Dendritic cell treated with granulocyte-macrophage colony-stimulating factor and Interleukin-4, amounts not matched to agents 40 ng/mL and 50 ng/mL, for 4 days (primary cell): ENCODE measurements at regions not wholly inside any gene's neighbourhood (a gene's known extent, or its start where the extent isn't known, plus 50 kb on each side); places are given as distances from the start of the nearest gene placed in this dataset.

Source experiments
- H3K27ac Mint-ChIP-seq: one replicate; pipeline ENCODE4 v1.8.0; 2022; ENCODE audit warnings: mild to moderate bottlenecking, mixed read lengths
- H3K27me3 Mint-ChIP-seq: one replicate; pipeline ENCODE4 v1.8.0; 2022; ENCODE audit warnings: mild to moderate bottlenecking, mixed read lengths
- H3K36me3 Mint-ChIP-seq: one replicate; pipeline ENCODE4 v1.8.0; 2022; ENCODE audit warnings: low read depth, mixed read lengths
- H3K4me1 Mint-ChIP-seq: one replicate; pipeline ENCODE4 v1.8.0; 2022; ENCODE audit warnings: low read depth, mixed read lengths
- H3K4me3 Mint-ChIP-seq: one replicate; pipeline ENCODE4 v1.8.0; 2022; ENCODE audit warnings: mild to moderate bottlenecking, moderate library complexity, mixed read lengths
- H3K9me3 Mint-ChIP-seq: one replicate; pipeline ENCODE4 v1.8.0; 2022; ENCODE audit warnings: mixed read lengths
- intact Hi-C: fragments of 100-400 bp; cut with micrococcal nuclease; formaldehyde crosslinking; loops from one replicate; pipeline ENCODE4 v1.15.0; 2022

DNA sequence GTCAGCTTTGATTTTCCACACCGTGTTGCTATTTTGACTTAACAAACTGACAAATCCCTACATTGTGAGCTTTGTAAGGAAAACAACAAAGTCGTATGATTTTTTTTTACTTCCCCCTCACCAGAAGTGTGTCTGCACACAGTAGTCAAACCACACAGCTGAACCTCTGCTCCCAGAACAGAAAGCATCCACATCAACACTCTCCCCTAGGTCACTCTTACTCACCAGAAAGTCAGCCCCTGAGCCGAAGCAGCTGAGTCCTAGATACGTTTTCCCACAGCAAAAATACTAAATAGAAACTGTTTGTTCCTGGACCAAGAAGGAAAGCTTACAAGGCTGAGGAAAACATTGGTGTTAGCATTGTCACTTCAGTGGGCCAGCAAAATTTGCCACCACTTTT is 305.7 kb downstream of the DHX15 start:
- H3K36me3 Mint-ChIP-seq: no peaks in the 10 kb centered on the region
- H3K4me3 Mint-ChIP-seq: no peak overlapping the region
- intact Hi-C loops: no loop called here
- no peaks in the 10 kb centered on the region for H3K4me1 Mint-ChIP-seq
- no peaks in the 10 kb centered on the region for H3K27me3 Mint-ChIP-seq
- H3K9me3 Mint-ChIP-seq: no peaks in the 10 kb centered on the region
- no peak overlapping the region for H3K27ac Mint-ChIP-seq

DNA sequence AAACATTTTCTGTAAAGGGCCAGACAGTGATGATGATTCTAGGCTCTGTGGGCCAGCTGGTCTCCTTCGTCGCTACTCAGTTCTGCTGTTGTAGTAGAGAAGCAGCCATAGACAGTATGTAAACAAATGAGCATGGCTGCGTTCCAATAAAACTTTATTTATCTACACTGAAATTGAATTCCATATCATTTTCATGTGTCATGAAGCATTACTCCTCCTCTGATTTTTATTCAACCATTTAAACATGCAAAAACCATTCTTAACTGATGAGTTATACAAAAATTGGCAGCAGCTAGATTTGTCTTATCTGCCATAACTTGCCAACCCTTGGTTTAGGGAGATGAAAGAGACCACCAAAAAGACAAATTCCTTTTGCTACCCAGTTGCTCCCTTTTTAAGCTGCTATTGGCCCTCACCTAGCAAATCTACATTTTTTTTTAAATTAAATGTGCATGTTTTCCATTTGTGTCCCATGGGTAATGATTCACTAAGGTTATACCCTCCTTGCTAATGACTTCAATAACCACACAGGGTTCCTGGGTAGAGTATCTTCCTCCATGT is 309.9 kb downstream of the DHX15 start:
- H3K27ac Mint-ChIP-seq: no peak overlapping the region
- no peaks in the 10 kb centered on the region for H3K9me3 Mint-ChIP-seq
- H3K4me3 Mint-ChIP-seq: no peak overlapping the region
- no peaks in the 10 kb centered on the region for H3K4me1 Mint-ChIP-seq
- H3K36me3 Mint-ChIP-seq: no peaks in the 10 kb centered on the region
- intact Hi-C loops: no loop called here
- no peaks in the 10 kb centered on the region for H3K27me3 Mint-ChIP-seq

GRCh38 chr4:24273136-24273535 is 311.2 kb downstream of the DHX15 start:
- Mint-ChIP-seq H3K36me3 (no peaks in the 10 kb centered on the region), H3K4me3 (no peak overlapping the region), H3K27ac (no peak overlapping the region), H3K4me1 (no peaks in the 10 kb centered on the region), H3K9me3 (no peaks in the 10 kb centered on the region), H3K27me3 (no peaks in the 10 kb centered on the region)
- intact Hi-C loops: no loop called here

- no peak overlapping the region for H3K4me3 Mint-ChIP-seq
- no peaks in the 10 kb centered on the region for H3K4me1 Mint-ChIP-seq
- intact Hi-C loops: no loop called here
- no peak overlapping the region for H3K27ac Mint-ChIP-seq
- no peaks in the 10 kb centered on the region for H3K9me3 Mint-ChIP-seq
- no peaks in the 10 kb centered on the region for H3K36me3 Mint-ChIP-seq
- no peaks in the 10 kb centered on the region for H3K27me3 Mint-ChIP-seq
Observed at GRCh38 chr4:24266951-24267722, 317.2 kb downstream of the DHX15 start.

GRCh38 chr4:24265989-24266388 is 318.4 kb downstream of the DHX15 start:
- Mint-ChIP-seq H3K4me1 (no peaks in the 10 kb centered on the region), H3K27me3 (no peaks in the 10 kb centered on the region), H3K36me3 (no peaks in the 10 kb centered on the region), H3K9me3 (no peaks in the 10 kb centered on the region), H3K4me3 (no peak overlapping the region), H3K27ac (no peak overlapping the region)
- intact Hi-C loops: no loop called here

DNA sequence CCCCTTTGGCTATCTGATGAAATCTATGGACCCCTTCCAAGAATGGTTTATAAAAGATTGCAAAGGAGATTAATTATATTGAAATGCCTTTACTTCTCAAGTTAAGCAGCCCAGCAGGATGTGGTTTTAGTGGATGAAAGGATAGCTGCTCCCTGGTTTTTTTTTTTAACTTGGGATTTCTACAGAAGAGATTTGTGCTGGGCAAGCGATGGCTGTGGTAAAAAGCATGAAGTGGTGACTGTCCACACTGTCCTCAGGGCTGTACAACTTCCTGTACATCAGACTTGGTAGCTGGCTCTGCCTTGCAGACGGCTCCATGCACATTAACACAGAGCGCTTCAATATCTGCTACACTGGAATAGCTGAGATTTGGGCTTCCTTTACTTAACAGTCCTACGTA is 321.7 kb downstream of the DHX15 start:
- Mint-ChIP-seq H3K9me3 (no peaks in the 10 kb centered on the region), H3K27ac (no peak overlapping the region), H3K27me3 (no peaks in the 10 kb centered on the region), H3K36me3 (no peaks in the 10 kb centered on the region), H3K4me3 (no peak overlapping the region), H3K4me1 (no peaks in the 10 kb centered on the region)
- intact Hi-C loops: no loop called here

GRCh38 chr4:24262084-24262483 is 322.3 kb downstream of the DHX15 start:
- intact Hi-C loops: no loop called here
- Mint-ChIP-seq H3K27me3 (no peaks in the 10 kb centered on the region), H3K36me3 (no peaks in the 10 kb centered on the region), H3K4me1 (no peaks in the 10 kb centered on the region), H3K27ac (no peak overlapping the region), H3K4me3 (no peak overlapping the region), H3K9me3 (no peaks in the 10 kb centered on the region)

GRCh38 chr4:24260923-24261564 is 323.3 kb downstream of the DHX15 start:
- Mint-ChIP-seq H3K27ac (no peak overlapping the region), H3K4me3 (no peak overlapping the region), H3K9me3 (no peaks in the 10 kb centered on the region), H3K27me3 (no peaks in the 10 kb centered on the region), H3K36me3 (no peaks in the 10 kb centered on the region), H3K4me1 (no peaks in the 10 kb centered on the region)
- intact Hi-C loops: no loop called here

DNA sequence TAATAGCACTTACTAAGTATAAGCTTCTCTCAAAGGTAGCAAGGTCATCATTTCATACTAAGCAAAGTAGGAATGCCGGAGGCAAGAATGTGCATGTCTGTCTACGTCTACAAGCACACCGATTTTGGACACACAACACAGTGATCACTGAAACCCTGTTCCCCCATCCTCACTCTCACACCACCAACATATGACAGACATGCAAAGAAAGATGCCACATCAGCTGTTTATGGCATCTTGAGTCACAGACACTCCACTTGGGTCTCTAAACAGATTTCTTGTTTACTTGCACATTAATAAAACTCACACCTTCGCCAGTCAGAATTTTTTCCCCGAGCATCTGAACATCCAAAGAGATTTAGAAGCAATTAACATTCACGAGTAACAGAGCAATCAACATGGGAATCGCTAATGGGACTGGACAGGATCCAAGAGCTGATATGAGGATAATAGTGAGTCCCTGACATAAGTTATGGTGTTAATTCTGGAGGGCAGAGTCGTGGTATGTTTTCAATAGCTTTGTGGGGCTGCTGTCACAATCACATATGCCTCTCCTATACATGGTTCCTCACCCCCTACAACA is 324.1 kb downstream of the DHX15 start:
- H3K36me3 Mint-ChIP-seq: no peaks in the 10 kb centered on the region
- H3K4me1 Mint-ChIP-seq: no peaks in the 10 kb centered on the region
- no peak overlapping the region for H3K27ac Mint-ChIP-seq
- H3K27me3 Mint-ChIP-seq: no peaks in the 10 kb centered on the region
- H3K4me3 Mint-ChIP-seq: no peak overlapping the region
- no peaks in the 10 kb centered on the region for H3K9me3 Mint-ChIP-seq
- intact Hi-C loops: no loop called here

- H3K27ac Mint-ChIP-seq: no peak overlapping the region
- H3K4me3 Mint-ChIP-seq: no peak overlapping the region
- no peaks in the 10 kb centered on the region for H3K4me1 Mint-ChIP-seq
- no peaks in the 10 kb centered on the region for H3K36me3 Mint-ChIP-seq
- H3K9me3 Mint-ChIP-seq: no peaks in the 10 kb centered on the region
- intact Hi-C loops: no loop called here
- no peaks in the 10 kb centered on the region for H3K27me3 Mint-ChIP-seq
Observed at GRCh38 chr4:24256547-24256946, 327.8 kb downstream of the DHX15 start.

DNA sequence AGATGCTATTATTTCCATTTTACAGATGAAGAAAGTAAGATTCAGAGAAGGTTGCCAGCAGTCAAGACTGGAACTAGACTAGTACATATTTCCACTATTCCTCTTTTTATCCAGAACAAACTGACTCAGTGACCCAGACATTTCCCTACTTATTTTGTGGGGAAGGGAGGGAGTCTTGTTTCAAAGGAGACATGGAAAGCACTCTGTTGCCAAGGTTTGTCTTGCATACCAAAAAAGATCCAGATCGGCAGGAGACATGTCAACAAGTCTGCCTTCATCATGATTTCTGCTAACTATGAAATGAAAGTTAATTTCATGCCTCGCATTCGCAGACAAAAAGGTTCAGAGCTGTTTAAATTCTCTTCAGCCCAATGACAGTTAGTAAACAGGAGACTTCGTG is 328.3 kb downstream of the DHX15 start:
- H3K36me3 Mint-ChIP-seq: no peaks in the 10 kb centered on the region
- H3K27ac Mint-ChIP-seq: no peak overlapping the region
- intact Hi-C loops: no loop called here
- no peaks in the 10 kb centered on the region for H3K4me1 Mint-ChIP-seq
- H3K4me3 Mint-ChIP-seq: no peak overlapping the region
- no peaks in the 10 kb centered on the region for H3K9me3 Mint-ChIP-seq
- no peaks in the 10 kb centered on the region for H3K27me3 Mint-ChIP-seq

DNA sequence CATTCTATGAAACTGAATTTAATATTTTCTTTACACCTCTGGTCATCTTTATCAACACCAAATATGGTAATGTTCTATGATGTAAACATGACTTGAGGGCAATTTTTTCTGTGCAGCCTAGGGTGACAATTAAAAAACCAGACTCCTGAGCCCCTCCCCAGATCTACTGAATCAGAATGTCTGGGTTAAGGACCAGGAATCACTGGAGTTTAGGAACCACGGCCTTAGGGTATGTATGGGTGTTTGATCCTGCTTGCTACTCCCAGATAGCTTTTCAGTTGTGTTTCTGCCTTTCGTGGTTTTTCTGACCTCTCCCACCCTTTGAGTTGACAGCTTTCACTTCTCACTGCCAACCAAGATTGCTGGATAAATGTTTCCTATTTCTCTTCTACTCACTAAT is 332.2 kb downstream of the DHX15 start:
- no peak overlapping the region for H3K27ac Mint-ChIP-seq

DNA sequence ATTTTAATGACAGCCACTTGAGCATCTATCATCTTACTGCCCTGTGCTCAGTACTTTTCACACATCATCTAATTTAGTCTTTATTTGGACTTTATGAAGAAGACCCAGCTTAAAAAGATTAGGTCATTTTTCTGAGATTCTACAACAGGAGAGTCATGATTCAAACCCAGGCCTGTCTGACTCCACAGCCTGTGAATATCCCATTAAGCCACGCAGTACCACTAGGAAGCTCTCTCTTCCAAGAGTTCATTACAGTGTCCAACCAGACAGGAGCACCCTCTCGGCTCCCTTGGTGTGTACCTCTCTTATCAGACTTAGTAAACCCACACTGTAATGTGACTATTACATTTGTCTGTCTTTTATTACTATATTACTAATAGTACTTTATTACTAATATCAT is 332.8 kb downstream of the DHX15 start:
- Mint-ChIP-seq H3K27ac (no peak overlapping the region), H3K36me3 (no peaks in the 10 kb centered on the region), H3K4me1 (no peaks in the 10 kb centered on the region), H3K4me3 (no peak overlapping the region), H3K27me3 (no peaks in the 10 kb centered on the region), H3K9me3 (no peaks in the 10 kb centered on the region)
- intact Hi-C loops: no loop called here

More for the DNA sequence above, 332.2 kb downstream of the DHX15 start:
- Mint-ChIP-seq H3K36me3 (no peaks in the 10 kb centered on the region), H3K4me3 (no peak overlapping the region), H3K9me3 (no peaks in the 10 kb centered on the region), H3K4me1 (no peaks in the 10 kb centered on the region), H3K27me3 (no peaks in the 10 kb centered on the region)
- intact Hi-C loops: no loop called here

DNA sequence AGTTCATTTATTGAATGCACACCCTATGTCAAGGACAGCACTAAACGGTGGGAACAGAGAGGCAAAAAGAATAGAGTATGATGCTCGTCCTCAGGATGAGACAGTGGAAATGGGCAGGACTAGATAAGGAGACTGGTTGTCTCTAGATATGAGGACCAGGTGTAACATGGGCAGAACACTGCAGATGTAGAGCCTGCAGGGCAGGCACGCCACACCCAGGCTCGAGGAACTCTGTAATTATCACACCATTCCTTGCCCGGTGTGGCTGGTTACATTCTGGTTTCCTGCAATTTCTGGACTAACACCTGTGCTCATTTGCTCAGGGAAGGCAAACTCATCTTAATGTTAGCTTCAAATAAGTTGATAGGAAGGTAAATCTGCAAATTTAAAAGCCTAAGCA is 334.4 kb downstream of the DHX15 start:
- no peaks in the 10 kb centered on the region for H3K4me1 Mint-ChIP-seq
- H3K27ac Mint-ChIP-seq: no peak overlapping the region
- no peaks in the 10 kb centered on the region for H3K9me3 Mint-ChIP-seq
- no peaks in the 10 kb centered on the region for H3K27me3 Mint-ChIP-seq
- intact Hi-C loops: no loop called here
- no peak overlapping the region for H3K4me3 Mint-ChIP-seq
- H3K36me3 Mint-ChIP-seq: no peaks in the 10 kb centered on the region
